ENCODE measurements at regions not wholly inside any gene's neighbourhood (a gene's known extent, or its start where the extent isn't known, plus 50 kb on each side); places are given as distances from the start of the nearest gene placed in this dataset.

DNA sequence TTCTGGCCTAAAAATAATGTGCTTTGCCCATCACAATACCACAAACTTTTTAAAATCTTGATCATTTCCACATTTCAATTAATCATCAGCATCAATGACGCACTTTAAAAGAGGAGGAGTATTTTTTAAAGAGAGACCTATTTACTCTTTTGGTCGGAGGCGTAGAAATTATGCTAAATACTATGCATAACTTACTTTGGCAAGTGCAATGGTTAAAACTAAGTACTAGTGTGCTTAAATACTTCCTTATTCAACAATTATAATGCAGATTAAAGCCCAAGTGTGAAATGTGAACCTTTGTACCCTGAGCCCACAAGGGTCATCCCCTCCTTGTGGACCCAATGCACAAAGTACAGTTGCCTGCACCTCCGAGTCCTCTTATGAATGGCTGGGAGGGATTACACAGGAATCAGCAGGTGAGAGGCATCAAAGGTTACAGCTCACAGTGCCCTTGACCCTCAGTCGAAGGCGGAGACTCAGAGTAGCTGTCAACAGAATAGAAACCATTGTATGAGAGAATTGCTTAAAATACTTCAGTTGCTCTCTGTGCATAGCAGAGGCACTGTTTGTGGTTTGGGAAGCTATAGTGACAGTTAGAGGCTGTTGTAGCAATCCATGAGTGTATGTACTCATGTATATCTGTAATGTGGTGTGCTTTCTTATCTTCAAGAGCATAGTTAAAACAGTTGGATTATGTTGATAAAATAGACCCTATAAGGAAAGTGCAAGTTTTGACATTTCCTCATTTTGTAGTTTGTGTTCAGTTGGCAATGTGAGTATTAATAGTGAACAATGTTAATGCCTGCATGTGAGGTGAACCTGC is 151.7 kb upstream of the ITGA4 start:
- no peak for DNase-seq (ENCODE audit: low read depth in 2 of 2)

DNA sequence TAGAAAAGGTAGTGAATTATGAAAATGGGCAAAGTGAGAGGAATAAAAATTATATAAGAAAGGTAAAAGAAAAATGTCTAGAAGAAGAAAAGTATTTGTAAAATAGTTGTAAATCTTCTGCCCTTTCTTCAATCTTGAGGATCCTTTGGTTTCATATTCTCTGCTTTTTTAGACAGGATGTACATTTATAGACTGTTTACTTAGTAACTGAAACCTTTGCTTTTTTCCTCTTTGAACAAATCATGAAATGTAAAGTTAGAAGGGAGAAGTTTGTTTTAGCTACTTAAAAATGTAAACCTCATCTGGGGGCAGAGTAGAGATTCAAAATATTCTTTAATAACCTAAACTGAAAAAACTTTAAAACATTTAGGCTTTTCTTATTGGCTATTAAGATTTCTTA is 150.4 kb upstream of the ITGA4 start:
- DNase-seq (ENCODE audit: low read depth in 2 of 2), result no peak

DNA sequence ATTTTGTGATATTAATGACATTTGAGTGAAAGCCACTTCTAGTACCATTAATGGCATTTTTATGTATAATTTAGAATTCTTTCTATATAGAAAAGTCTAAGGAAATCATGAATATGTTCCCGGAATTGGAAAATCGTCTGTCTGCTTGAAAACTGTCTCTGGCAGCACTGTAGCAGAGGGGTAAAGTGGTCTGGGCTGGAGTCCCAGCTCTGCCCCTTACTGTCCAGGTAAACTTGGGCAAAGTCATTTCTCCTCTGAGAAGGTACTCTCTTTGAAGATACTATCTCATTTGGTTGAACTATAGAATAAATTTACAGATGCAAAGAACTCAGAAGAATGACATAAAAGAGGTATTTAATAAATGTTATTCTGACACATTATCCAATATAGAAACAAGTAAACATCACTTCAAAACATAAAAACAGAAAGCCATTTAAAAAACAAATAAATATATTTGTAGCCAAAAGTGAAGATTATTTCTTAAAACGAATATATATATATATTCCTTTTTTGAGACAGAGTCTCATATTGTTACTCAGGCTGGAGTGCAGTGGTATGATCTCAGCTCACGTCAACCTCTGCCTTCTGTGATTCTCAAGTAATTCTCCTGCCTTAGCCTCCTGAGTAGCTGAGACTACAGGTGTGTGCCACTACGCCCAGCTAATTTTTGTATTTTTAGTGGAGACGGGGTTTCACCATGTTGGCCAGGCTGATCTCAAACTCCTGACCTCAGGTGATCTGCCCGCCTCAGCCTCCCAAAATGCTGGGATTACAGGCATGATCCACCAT is 149.8 kb upstream of the ITGA4 start:
- no peak for DNase-seq (ENCODE audit: low read depth in 2 of 2)

DNA sequence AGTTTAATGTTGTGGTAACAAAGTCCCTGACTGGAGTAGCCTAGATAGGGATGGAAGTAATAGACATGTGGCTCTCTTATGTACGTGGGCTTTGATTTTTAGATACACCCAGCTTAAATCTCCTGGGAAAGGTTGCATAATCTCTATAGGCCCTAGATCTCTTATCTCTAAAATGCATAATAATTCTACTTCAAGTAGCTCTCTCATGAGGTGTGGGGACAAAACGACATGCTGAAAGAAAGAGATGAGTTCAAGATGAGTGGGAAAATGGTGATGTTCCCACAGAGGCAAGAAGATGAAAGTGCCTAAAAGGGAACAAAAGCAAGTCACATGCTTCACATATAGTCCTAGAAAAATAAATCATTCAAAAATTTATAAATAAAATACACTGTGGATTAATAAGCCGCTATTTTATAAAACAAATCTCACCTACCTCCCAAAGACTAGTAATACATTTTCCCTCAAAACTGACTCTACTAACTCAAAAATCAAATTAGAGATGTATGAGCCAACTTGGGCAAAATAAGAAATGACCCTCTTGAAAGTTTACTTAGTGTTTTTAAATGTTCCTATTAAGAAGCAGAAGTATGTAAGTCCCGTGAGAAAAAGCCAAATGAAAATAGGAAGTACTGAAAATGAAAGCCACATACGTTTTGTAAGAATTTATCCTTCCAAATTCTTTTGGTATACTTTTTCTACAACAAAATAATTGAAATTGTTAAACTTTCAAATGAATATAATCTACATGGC is 148.2 kb upstream of the ITGA4 start:
- no peak for DNase-seq (ENCODE audit: low read depth in 2 of 2)

DNA sequence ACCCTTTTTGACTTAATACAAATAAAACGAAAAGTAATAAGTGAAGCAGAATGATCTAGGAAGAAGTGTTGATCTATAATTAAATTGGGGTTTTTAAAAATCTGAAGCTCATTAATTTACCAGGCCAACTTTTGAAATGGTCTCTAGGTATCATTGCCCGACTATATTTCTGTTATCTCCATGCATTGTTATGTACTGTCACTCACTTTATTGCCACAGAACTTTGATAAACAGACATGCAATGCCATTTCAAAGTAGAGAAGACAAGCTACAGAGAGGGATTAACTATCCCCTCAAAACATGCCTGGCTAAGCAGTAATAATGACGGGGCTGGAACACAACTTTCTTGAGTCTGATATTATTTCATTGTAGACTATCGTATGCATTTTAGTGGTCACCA is 147.6 kb upstream of the ITGA4 start:
- no peak for DNase-seq (ENCODE audit: low read depth in 2 of 2)

DNA sequence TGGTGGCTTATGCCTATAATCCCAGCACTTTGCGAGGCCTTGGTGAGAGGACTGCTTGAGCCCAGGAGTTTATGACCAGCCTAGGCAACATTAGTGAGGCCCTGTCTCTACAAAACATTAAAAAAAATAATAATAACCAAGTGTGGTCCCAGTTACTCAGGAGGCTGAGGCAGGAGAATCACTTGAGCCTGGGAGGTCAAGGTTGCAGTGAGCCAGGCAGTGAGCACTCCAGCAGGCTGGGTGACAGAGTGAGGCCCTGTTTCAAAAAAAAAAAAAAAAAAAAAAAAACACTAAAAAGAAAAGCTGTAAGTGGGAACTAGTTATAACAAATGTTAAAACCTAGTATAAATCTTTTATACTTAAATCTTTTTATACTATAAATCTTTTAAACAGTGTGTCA is 146.2 kb upstream of the ITGA4 start:
- no peak for DNase-seq (ENCODE audit: low read depth in 2 of 2)

DNA sequence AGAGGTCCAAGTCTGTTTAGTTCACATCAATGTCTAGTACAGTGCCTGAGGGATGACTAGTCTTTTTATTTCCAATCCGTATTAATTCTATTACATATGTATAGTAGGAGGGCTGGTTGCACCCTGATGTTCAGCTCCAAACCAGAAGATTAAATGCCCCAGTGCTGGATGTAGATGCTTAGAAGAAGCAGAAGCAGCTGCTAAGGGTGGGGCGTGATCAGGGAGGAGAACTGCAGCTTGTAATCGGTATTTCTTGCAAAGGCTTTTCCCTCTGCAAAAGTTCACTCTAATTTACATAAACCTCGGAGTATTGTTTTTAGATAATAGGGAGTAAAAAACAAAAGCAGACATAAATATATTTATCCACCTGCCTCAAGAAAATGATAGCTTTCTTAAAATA is 145.3 kb upstream of the ITGA4 start:
- DNase-seq (ENCODE audit: low read depth in 2 of 2), result no peak

DNA sequence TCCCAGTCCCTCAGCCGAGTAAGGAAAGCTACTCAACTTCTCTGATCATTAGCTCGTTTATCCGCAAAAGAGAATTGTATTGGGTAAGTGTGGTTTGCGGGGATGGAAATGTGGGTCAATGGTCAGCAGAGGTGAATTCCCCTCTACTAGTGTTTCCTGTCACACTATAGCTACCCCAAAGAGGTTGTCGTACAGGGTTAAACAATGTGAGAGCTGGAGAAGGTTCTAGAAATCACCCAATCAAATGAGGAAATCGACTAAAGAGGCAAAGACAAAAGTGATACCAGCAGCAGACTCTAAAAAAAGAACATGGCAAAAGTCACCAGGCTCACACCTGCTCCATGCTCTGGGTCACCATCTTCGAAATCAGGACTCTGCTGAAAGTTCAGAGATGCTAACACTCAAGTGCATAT is 144.7 kb upstream of the ITGA4 start:
- no peak for DNase-seq (ENCODE audit: low read depth in 2 of 2)

DNA sequence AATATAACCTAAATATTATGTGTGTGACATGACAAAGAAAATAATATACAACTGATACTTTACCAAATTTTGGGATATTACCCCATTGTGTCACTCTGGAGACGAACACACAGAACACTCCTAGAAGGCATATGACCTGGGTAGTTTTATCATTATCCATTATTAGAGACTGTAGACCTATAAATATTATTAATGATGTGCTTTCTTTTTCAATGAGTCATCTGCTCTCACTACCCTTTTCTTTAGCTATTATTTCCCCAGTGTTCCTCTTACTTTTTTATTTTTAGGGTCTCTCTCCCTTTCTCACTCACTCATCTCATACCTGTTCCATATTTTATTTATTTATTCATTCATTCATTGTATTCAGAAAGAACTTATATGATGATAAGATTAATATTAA is 143.3 kb upstream of the ITGA4 start:
- no peak for DNase-seq (ENCODE audit: low read depth in 2 of 2)

DNA sequence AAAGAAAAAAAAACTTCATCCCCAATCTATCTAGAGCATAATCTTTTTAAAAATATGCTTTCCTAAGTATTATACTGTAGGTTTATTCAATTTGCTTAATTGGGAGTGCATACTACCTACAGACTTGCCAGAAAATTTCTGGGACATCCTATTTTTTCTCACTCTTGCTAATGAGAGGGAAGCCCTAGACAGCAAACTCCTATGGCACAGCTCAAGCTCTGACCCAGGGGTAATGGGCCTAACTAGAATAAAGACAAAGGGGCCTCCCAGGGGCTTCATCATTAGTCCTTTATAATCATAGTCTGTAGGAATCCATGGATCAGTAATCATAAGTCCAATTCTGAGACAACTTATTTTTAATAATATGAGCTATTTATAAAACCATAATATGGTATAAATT is 142.6 kb upstream of the ITGA4 start:
- DNase-seq (ENCODE audit: low read depth in 2 of 2), result no peak

DNA sequence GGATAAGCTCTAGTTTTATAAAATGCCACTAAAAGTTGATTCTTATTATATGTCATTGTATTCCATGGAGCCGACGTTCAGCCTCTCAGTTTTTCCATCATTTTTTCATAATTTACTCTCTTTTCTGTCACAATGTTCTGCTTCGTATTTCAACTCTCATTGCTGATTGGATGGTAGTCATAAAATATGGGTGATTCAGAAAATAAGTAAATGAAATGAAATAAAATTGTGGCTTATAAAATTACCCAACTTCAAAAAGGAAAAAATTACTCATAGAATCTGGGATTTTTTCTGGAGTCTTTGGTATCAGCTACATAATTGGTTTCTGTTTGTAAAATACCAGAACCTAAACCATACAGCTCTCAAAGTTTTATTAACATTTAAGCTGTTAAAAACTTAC is 139.7 kb upstream of the ITGA4 start:
- DNase-seq (ENCODE audit: low read depth in 2 of 2), result no peak

DNA sequence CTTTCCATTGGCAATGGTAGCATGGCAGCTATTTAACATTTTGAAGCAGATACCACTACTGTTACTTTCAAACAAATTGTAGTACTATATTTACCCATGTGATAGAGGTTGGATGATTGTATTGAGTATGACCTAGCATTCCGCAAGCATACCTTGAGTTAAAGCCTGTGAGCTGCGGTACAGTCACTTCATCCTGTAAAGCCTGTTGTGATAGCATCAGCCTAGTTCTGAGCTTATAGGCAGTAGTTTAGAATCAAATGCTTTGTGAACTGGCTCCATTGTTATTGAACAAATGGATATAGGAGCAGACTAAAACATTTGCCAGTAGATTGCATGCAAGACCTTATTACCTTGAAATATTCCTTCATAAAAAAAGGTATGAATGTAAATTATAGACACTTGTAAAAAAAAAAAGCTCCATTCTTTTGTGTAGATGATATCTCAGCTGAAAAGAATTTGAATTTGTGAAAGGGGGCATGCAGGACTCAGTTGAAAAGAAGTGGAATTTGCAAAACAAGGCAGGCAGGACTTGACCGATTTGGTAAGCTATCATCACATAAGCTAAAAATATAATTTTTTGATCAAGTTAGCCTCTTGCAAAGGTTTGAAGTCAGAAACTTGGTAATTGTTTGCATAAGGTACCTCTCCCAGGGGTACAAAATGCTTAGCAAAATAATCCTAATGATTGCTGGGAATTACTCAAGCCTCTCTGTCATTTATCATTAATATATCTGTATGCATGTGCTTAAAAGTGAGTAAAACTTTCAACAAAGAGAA is 138.5 kb upstream of the ITGA4 start:
- peak; percentile 19 to 32 for DNase-seq (ENCODE audit: low read depth in 2 of 2)

DNA sequence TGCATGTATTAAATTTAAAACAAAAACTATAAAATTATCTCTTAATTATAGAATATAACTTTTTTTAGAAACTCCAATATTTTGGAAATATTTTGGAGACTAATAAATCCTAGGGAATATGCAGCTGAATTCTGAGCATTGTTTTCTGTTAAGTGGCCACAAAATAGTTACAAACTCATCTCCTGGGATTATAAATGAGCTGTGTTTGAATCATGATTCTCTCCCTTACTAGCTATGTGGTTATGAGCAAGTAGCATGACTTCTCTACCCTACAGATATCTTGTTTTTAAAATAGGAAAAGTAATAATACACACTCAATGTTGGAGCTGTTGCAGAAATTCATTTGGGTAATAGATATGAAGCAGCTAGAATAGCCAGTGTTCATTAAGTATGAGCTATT is 137.9 kb upstream of the ITGA4 start:
- peak; percentile 15 to 23 for DNase-seq (ENCODE audit: low read depth in 2 of 2)

DNA sequence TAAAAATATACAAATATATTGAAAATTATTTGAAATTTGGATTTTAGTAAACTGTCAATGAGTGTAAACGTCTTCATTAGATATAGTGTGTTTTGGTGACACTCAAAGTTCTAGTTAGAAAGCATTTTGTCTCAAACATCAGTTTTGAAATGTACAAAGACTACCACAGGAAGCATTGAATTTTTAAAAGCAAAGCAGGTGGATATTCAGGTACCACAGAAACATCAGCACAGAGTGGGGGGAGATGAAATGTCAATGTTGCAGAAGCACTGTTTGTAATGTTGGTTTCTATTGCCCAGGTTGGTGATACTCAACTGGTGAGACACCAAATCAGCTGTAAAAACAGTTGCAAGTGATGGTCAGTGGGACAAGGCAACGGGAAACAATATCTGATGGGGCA is 136.5 kb upstream of the ITGA4 start:
- no peak for DNase-seq (ENCODE audit: low read depth in 2 of 2)

DNA sequence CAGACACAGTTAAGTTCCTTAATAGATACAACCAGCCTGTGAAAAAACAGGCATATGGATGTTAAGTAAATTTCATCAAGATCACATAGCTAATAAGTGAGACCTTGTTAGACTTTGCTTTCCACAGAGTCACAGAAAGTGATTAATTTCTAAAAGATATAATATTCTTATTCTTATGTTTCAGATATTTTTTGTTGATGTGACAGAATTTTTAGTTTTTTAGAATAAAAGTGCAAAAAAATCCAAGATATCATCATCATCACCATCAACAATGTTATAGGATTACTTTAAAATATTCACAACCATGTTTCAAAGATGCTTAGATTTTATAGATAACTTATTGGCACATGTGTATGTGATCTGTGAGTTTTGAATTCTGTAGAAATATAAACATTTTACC is 132.3 kb upstream of the ITGA4 start:
- DNase-seq (ENCODE audit: low read depth in 2 of 2), result no peak

DNA sequence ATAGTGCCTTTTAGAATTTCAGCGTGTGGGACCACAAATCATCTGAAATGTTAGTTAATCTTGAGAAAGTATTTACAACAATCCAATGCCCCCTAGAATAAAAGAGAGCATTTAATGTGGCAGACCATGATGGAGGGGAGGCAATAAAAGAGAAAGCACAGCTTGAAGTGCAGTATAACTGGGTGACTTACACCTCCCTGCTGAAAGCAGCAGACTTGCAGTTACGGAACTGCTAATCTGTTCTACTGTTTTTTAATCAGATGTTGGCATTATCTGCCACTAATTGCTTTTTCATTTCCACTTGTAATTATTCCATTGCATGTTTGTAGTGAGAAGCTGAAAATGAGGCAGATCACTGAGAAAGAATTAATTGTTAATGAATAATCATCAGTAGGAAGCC is 130.5 kb upstream of the ITGA4 start:
- no peak for DNase-seq (ENCODE audit: low read depth in 2 of 2)

DNA sequence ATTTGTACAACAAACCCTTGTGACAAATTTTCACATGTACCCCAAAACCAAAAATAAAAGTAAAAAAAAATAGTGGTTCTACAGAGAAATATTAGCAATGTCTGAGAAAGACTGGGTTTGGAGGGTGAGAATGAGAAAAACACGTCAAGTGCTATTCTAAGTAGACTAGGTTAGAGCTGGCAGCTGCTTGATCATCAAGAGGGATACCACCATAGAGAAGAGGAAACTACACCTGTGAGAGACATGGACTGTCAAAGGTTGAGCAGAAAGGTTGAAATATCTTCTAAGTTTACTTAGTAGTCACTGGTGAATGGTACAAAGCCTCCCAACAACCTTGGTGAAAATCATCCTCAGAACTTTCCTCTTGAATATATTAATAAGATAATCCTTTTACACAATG is 126.9 kb upstream of the ITGA4 start:
- no peak for DNase-seq (ENCODE audit: low read depth in 2 of 2)

DNA sequence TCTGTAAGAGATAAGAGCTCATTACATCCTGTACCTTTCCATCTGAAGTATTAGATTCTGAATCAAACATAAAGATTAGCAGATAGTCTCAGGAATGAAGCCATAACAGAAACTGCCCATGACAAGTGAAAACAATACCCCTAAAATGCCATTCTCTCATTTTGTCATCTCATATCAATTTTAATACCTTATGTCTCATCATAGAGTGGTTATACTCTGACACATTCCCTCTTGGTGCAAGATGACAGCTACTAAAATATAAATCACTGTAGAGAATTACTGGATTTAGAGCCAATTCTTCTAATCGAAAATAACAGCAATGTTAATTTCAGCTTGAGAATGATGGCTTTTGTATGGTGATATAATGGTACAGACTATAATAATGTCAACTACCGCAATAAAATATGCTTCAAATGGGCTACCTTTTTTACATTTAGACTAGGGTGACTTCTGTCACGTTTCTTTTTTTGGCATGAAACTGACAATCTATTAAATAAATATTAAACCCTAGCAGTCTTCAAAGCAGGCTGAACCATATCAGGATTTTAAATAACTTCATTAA is 125.1 kb upstream of the ITGA4 start:
- no peak for DNase-seq (ENCODE audit: low read depth in 2 of 2)

DNA sequence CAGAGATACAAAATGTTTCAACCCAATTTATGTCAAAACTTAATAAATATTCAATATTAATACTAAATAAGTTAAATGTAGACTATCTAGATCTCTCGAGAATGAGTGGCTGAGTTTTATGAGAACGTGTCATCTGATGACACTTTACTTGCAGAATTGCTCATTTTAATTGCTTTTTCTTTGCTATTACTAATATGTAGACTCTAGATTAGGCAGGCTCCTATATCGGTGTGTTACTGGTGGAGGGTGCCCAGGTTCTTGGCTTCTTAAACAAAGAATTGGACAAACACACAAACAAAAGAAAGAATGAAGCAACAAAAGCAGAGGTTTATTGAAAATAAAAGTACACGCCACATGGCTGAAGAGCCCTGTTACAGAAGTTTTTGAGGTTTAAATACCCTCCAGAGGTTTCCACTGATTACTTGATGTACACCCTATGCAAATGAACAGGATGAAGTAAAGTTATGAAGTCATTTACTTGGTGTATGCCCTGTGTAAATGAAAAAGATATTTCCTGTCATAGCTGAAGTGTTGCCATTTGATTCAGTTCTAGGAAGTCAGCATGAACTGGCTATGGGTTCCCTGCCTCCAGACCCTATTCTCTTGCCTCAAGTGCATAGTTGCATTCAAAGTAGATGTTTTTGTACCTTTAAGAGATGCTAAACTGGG is 122.9 kb upstream of the ITGA4 start:
- DNase-seq (ENCODE audit: low read depth in 2 of 2), result no peak

DNA sequence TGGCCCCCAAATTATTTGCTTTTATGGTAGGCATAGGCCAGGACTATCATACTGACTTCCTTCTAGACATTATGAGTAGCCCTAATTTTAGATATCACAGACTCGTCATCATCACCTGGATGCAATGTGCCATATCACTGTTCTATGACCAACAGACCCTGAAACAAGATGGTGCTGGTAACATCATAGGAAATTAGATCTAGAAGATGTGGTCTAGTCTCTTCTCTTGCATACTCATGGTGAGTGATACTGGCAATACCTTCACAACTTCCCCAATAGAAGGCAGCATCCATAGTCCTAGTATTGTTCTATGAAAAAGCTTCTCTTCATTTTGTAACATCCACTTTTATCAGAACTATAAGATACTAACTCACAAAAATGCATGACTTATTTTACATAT is 116.3 kb upstream of the ITGA4 start:
- no peak for DNase-seq (ENCODE audit: low read depth in 2 of 2)

All from fibroblast of skin of left biceps (primary cell).